ENCODE measurements at regions not wholly inside any gene's neighbourhood (a gene's known extent, or its start where the extent isn't known, plus 50 kb on each side); places are given as distances from the start of the nearest gene placed in this dataset.

GRCh38 chr16:54219709-54220108, 66.9 kb downstream of the IRX3 start:
- intact Hi-C loops (cut with micrococcal nuclease; ENCODE audit: unreplicated experiment): no loop called here
- Histone ChIP-seq H3K27ac (ENCODE audit: low read length) (no peak overlapping the region), H3K36me3 (ENCODE audit: control insufficient read depth, insufficient read depth, low read length) (no peaks in the 10 kb centered on the region), H3K27me3 (ENCODE audit: control insufficient read depth, insufficient read depth, low read length) (peaks cover 2% of the 10 kb centered on the region; the same call in 1 of the 2 replicates), H3K4me1 (ENCODE audit: control insufficient read depth, insufficient read depth, low read length) (no peaks in the 10 kb centered on the region), H3K4me3 (ENCODE audit: low read depth in 2 of 2, low read length in 2 of 2) (no peak overlapping the region), H3K9me3 (ENCODE audit: control insufficient read depth, insufficient read depth, low read depth, low read length) (no peaks in the 10 kb centered on the region)
- POLR2A ChIA-PET: no interaction called here
- in situ Hi-C loops (cut with HindIII; ENCODE audit: low pct_unique_long_range_greater_than_20kb, low sequenced_read_pairs): no loop called here
- BruUV-seq (replicated peaks): no TSS peak
- CTCF ChIA-PET: no interaction called here
- DNase-seq (ENCODE audit: low read depth, low spot score): no peak
- ATAC-seq: no peak
- TF ChIP-seq TCF7L2 (IDR thresholded peaks at IDR 0.05; ENCODE audit: low read depth, low read length): no peak
- no peak for TF ChIP-seq CTCF (IDR thresholded peaks at IDR 0.05)
- TF ChIP-seq, protein P1, sequence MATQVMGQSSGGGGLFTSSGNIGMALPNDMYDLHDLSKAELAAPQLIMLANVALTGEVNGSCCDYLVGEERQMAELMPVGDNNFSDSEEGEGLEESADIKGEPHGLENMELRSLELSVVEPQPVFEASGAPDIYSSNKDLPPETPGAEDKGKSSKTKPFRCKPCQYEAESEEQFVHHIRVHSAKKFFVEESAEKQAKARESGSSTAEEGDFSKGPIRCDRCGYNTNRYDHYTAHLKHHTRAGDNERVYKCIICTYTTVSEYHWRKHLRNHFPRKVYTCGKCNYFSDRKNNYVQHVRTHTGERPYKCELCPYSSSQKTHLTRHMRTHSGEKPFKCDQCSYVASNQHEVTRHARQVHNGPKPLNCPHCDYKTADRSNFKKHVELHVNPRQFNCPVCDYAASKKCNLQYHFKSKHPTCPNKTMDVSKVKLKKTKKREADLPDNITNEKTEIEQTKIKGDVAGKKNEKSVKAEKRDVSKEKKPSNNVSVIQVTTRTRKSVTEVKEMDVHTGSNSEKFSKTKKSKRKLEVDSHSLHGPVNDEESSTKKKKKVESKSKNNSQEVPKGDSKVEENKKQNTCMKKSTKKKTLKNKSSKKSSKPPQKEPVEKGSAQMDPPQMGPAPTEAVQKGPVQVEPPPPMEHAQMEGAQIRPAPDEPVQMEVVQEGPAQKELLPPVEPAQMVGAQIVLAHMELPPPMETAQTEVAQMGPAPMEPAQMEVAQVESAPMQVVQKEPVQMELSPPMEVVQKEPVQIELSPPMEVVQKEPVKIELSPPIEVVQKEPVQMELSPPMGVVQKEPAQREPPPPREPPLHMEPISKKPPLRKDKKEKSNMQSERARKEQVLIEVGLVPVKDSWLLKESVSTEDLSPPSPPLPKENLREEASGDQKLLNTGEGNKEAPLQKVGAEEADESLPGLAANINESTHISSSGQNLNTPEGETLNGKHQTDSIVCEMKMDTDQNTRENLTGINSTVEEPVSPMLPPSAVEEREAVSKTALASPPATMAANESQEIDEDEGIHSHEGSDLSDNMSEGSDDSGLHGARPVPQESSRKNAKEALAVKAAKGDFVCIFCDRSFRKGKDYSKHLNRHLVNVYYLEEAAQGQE (IDR thresholded peaks at IDR 0.05; ENCODE audit: insufficient read depth in 1 of 2, low read depth in 2 of 2, low read length in 1 of 2): no peak
- TF ChIP-seq POLR2AphosphoS5 (IDR thresholded peaks at IDR 0.05; ENCODE audit: low read depth, low read length): no peak
- no peak for TF ChIP-seq SIN3A (IDR thresholded peaks at IDR 0.05; ENCODE audit: borderline replicate concordance, insufficient read depth, low read depth, low read length)

- intact Hi-C loops (cut with micrococcal nuclease; ENCODE audit: unreplicated experiment): no loop called here
- no peak for ATAC-seq
Measured at GRCh38 chr16:54216688-54217087, 69.9 kb downstream of the IRX3 start.

More at GRCh38 chr16:54216688-54217087, 69.9 kb downstream of the IRX3 start:
- TF ChIP-seq CTCF (IDR thresholded peaks at IDR 0.05) (no peak), POLR2AphosphoS5 (IDR thresholded peaks at IDR 0.05; ENCODE audit: low read depth, low read length) (no peak), SIN3A (IDR thresholded peaks at IDR 0.05; ENCODE audit: borderline replicate concordance, insufficient read depth, low read depth, low read length) (no peak), TCF7L2 (IDR thresholded peaks at IDR 0.05; ENCODE audit: low read depth, low read length) (no peak)
- TF ChIP-seq, protein P1 (IDR thresholded peaks at IDR 0.05; ENCODE audit: insufficient read depth in 1 of 2, low read depth in 2 of 2, low read length in 1 of 2): no peak
- no peak overlapping the region for H3K4me3 ChIP-seq (ENCODE audit: low read depth in 2 of 2, low read length in 2 of 2)
- BruUV-seq (replicated peaks): no TSS peak
- H3K4me1 ChIP-seq (ENCODE audit: control insufficient read depth, insufficient read depth, low read length): no peaks in the 10 kb centered on the region
- H3K27me3 ChIP-seq (ENCODE audit: control insufficient read depth, insufficient read depth, low read length): peaks cover 4% of the 10 kb centered on the region
- CTCF ChIA-PET: no interaction called here
- DNase-seq (ENCODE audit: low read depth, low spot score): no peak
- no peak overlapping the region for H3K27ac ChIP-seq (ENCODE audit: low read length)
- in situ Hi-C loops (cut with HindIII; ENCODE audit: low pct_unique_long_range_greater_than_20kb, low sequenced_read_pairs): no loop called here
- no peaks in the 10 kb centered on the region for H3K9me3 ChIP-seq (ENCODE audit: control insufficient read depth, insufficient read depth, low read depth, low read length)
- POLR2A ChIA-PET: no interaction called here
- no peaks in the 10 kb centered on the region for H3K36me3 ChIP-seq (ENCODE audit: control insufficient read depth, insufficient read depth, low read length)
